ENCODE measurements at regions not wholly inside any gene's neighbourhood (a gene's known extent, or its start where the extent isn't known, plus 50 kb on each side); places are given as distances from the start of the nearest gene placed in this dataset.

DNA sequence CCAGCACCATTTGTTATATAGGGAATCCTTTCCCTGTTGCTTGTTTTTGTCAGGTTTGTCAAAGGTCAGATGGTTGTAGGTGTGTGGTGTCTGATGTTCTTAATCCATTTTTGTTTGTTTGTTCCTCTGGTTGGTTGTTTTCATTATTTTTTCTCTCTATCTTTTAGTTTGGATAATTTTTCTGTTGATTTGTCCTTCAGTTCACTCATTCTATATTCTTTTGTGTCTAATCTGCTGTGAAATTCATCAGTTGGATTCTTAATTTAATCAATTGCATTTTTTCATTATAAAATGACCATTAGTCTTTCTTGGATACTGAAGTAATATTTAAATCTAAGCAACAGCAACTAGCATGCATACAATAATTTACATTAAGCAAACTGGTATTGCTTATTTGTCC is 206.7 kb upstream of the TRIB2 start:
- peaks cover 3% of the 10 kb centered on the region for H3K36me3 Mint-ChIP-seq
- no peak overlapping the region for H3K27ac Mint-ChIP-seq
- H3K4me3 Mint-ChIP-seq, result no peak overlapping the region
- H3K27me3 Mint-ChIP-seq, result no peaks in the 10 kb centered on the region
- H3K9me3 Mint-ChIP-seq, result peaks cover 16% of the 10 kb centered on the region
- DNase-seq (ENCODE audit: extremely low spot score, unreplicated experiment), result no peak
- H3K4me1 Mint-ChIP-seq (ENCODE audit: unreplicated experiment), result peaks cover 4% of the 10 kb centered on the region
- TF ChIP-seq CTCF (conservative IDR thresholded peaks at IDR 0.05), result no peak

DNA sequence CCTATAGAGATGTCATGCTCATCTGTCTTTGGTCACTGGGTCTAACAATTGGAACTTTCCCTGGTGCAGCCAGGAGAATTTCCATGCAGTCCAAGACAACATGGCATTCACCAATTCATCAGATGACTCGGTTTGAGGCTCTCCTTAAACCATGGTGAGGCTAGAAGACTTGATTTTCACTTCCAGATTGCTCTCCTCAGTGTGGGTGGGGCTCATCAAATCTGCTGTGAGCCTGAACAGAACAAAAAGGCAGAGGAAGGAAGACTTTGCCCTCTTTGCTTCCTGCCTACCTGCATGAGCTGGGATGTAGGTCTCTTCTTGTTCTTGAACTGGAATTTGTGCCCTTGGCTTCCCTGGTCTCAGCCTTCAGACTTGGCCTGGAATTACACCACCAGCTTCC is 203.4 kb upstream of the TRIB2 start:
- TF ChIP-seq CTCF (conservative IDR thresholded peaks at IDR 0.05), result no peak
- Mint-ChIP-seq H3K4me3 (no peak overlapping the region), H3K9me3 (peaks cover 16% of the 10 kb centered on the region), H3K36me3 (peaks cover 3% of the 10 kb centered on the region), H3K27ac (no peak overlapping the region), H3K4me1 (ENCODE audit: unreplicated experiment) (peaks cover 4% of the 10 kb centered on the region), H3K27me3 (no peaks in the 10 kb centered on the region)
- DNase-seq (ENCODE audit: extremely low spot score, unreplicated experiment), result no peak

DNA sequence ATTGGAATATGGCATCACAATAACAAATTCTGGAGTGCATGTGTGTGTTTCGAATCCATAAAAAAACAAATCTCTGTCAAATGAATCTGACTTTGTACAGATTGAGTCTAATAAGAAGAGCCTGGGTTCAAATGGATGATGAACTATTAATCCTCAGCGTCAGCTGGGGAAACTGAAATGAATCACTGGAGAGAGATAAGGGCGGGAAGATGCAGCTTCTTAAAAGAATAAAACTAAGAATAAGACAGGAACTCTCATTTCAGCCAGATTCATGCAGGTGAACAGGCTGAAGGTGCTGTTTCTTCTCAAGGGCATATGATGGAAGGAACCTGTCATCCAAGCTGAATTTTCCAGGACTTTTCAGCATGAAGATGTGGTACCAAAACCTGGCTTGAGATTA is 202.6 kb upstream of the TRIB2 start:
- no peak overlapping the region for H3K4me3 Mint-ChIP-seq
- no peak for TF ChIP-seq CTCF (conservative IDR thresholded peaks at IDR 0.05)
- no peak overlapping the region for H3K27ac Mint-ChIP-seq
- H3K4me1 Mint-ChIP-seq (ENCODE audit: unreplicated experiment), result peaks cover 4% of the 10 kb centered on the region
- H3K36me3 Mint-ChIP-seq, result peaks cover 3% of the 10 kb centered on the region
- no peaks in the 10 kb centered on the region for H3K27me3 Mint-ChIP-seq
- peaks cover 16% of the 10 kb centered on the region for H3K9me3 Mint-ChIP-seq
- DNase-seq (ENCODE audit: extremely low spot score, unreplicated experiment), result no peak

DNA sequence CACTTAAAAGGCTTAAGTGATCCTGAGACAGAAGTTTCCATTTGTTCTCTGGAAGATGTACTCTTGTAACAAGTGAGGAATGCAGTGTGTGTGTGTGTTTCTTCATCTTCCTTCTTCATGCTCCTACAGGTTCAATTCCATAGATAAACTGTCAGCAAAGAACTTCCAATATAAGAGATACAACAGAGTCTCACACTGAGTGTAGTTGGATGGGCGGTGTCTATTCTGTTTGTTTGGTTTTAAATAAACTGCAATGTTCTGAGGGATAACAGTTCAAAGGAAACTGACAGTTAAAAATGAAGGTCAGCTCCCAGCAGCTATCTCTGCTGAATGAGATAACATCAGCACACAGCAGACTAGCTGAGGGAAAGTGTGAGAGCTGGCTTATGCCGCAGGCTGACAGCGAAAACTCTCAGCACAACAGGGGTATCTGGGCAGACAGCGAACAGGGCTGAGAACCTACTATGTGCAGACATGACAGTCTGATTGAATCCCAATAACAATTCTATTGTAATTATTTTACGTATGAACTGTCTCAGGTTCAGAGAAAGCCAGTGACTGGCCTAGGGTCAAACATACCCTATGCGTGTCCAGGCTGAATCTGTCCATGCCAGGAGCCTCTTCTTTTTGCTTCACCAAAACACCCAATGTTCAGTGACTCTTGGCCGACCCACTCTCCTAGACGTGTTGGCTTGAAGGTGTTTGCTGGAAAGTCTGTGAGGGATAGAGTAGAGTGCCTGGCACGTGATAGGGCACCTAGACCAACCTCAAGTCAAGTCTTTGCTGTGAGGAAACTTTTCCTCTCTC is 201.9 kb upstream of the TRIB2 start:
- Mint-ChIP-seq H3K27ac (no peak overlapping the region), H3K36me3 (no peaks in the 10 kb centered on the region), H3K4me3 (no peak overlapping the region), H3K9me3 (peaks cover 10% of the 10 kb centered on the region), H3K27me3 (no peaks in the 10 kb centered on the region), H3K4me1 (ENCODE audit: unreplicated experiment) (peaks cover 4% of the 10 kb centered on the region)
- no peak for DNase-seq (ENCODE audit: extremely low spot score, unreplicated experiment)
- TF ChIP-seq CTCF (conservative IDR thresholded peaks at IDR 0.05), result no peak

DNA sequence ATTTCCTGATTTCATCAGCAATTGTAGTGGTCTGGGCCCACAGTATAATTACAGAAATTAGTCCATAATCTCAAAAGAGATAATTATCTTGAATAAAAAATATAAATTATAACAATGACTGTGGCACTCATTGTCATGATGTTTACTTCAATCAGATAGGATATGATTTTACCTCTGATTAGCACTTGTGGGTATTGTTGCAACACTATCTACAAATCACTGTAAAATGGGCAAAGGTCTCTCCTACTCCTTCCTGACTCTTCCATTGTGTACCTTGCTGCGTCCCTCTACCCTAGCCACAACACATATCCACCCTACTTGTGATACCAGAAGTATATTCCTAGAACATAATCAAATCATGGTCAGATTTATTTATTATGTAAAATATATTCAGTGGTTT is 200.9 kb upstream of the TRIB2 start:
- Mint-ChIP-seq H3K9me3 (peaks cover 3% of the 10 kb centered on the region), H3K4me1 (ENCODE audit: unreplicated experiment) (peaks cover 4% of the 10 kb centered on the region), H3K4me3 (no peak overlapping the region), H3K27me3 (no peaks in the 10 kb centered on the region), H3K36me3 (no peaks in the 10 kb centered on the region), H3K27ac (no peak overlapping the region)
- DNase-seq (ENCODE audit: extremely low spot score, unreplicated experiment), result no peak
- no peak for TF ChIP-seq CTCF (conservative IDR thresholded peaks at IDR 0.05)
